Upper lobe of left lung (tissue), 6 donors: ENCODE measurements at regions not wholly inside any gene's neighbourhood (a gene's known extent, or its start where the extent isn't known, plus 50 kb on each side); places are given as distances from the start of the nearest gene placed in this dataset.

Experiments
- ATAC-seq, 2 donors: fragments of 200-7000 bp; cut with Tn5 transposase; one replicate each; pipeline ENCODE4 v1.9.1; 2022; ENCODE audit warnings: mild to moderate bottlenecking in 2 of 2, moderate library complexity in 2 of 2; ENCODE audit not compliant: low FRiP score in 2 of 2
- DNase-seq, 2 donors: peaks; one replicate each; pipeline ENCODE4 v3.0.0-alpha.2; 2019 to 2020
- H3K27ac ChIP-seq, 4 donors: fragments of 200-600 bp; sonication (generic); one replicate each; pipeline ENCODE4 v1.5.1; 2016 to 2019
- H3K27me3 ChIP-seq, 4 donors: fragments of 200-600 bp; sonication (generic); one replicate each; pipeline ENCODE4 v1.5.1; 2017 to 2019
- H3K36me3 ChIP-seq, 4 donors: fragments of 200-600 bp; sonication (generic); one replicate each; pipeline ENCODE4 v1.5.1; 2016 to 2019
- H3K4me1 ChIP-seq, 4 donors: fragments of 200-600 bp; sonication (generic); one replicate each; pipeline ENCODE4 v1.5.1; 2018 to 2019
- H3K4me3 ChIP-seq, 4 donors: fragments of 200-600 bp; sonication (generic); one replicate each; pipeline ENCODE4 v1.5.1; 2017 to 2019; ENCODE audit warnings: mild to moderate bottlenecking in 2 of 4, moderate library complexity in 1 of 4
- H3K9me3 ChIP-seq, 4 donors: fragments of 200-600 bp; sonication (generic); one replicate each; pipeline ENCODE4 v1.5.1; 2018 to 2019
- CTCF ChIP-seq, 6 experiments: fragments of 450-650 bp in 4 of 6; fragments of 200-600 bp in 2 of 6; sonication (generic) in 2 of 6; IDR thresholded peaks; one replicate each; pipeline ENCODE4 v1.5.1; 2016 to 2019; ENCODE audit warnings: antibody characterized with exemption in 6 of 6
- EP300 ChIP-seq, 4 donors: sonication (generic); formaldehyde crosslinking; IDR thresholded peaks; one replicate each; pipeline ENCODE4 v1.5.1; 2017; ENCODE audit warnings: antibody characterized with exemption in 4 of 4, control low read depth in 2 of 4
- POLR2A ChIP-seq, 4 donors: fragments of 450-650 bp; IDR thresholded peaks; one replicate each; pipeline ENCODE4 v1.5.1; 2016 to 2017; ENCODE audit warnings: antibody characterized with exemption in 4 of 4, mild to moderate bottlenecking in 2 of 4
- POLR2AphosphoS5 ChIP-seq, 2 donors: sonication (generic); formaldehyde crosslinking; IDR thresholded peaks; one replicate each; pipeline ENCODE4 v1.5.1; 2017; ENCODE audit warnings: antibody characterized with exemption in 2 of 2
- WGBS, 2 donors: methylation state at CpG; one replicate each; pipeline ENCODE4 v1.1.5; 2017 to 2018; 5-methylcytosine and 5-hydroxymethylcytosine counted together
- donor health status: DM: no; HTN: no; CAD: no; lungs with moderate emphysema.
- donor health status: DM: no; HTN: yes; CAD: no; lungs with severe emphysema.

- no peaks in the 10 kb centered on the region for H3K4me1 ChIP-seq
- 86 to 94% methylated on average over 1 of the region's 1 CpG for WGBS, 2 donors
- H3K9me3 ChIP-seq = no peaks in the 10 kb centered on the region
- DNase-seq = no peak
- H3K27ac ChIP-seq = no peak overlapping the region
- no peaks in the 10 kb centered on the region for H3K36me3 ChIP-seq
- TF ChIP-seq CTCF (IDR thresholded peaks at IDR 0.05) (no peak), EP300 (IDR thresholded peaks at IDR 0.05) (no peak), POLR2A (IDR thresholded peaks at IDR 0.05) (no peak), POLR2AphosphoS5 (IDR thresholded peaks at IDR 0.05) (no peak)
- ATAC-seq = no peak
- H3K4me3 ChIP-seq = no peak overlapping the region
- H3K27me3 ChIP-seq = no peaks in the 10 kb centered on the region
These were observed 133.7 kb downstream of the LINC00237 start for GRCh38 chr20:20972490-20972889.

GRCh38 chr20:20971810-20972209 lies 134.3 kb downstream of the LINC00237 start:
- DNase-seq = no peak
- ATAC-seq = no peak
- Histone ChIP-seq H3K9me3 (no peaks in the 10 kb centered on the region), H3K4me3 (no peak overlapping the region), H3K36me3 (no peaks in the 10 kb centered on the region), H3K27ac (no peak overlapping the region), H3K27me3 (no peaks in the 10 kb centered on the region), H3K4me1 (no peaks in the 10 kb centered on the region)
- TF ChIP-seq EP300 (IDR thresholded peaks at IDR 0.05) (no peak), CTCF (IDR thresholded peaks at IDR 0.05) (no peak), POLR2A (IDR thresholded peaks at IDR 0.05) (no peak), POLR2AphosphoS5 (IDR thresholded peaks at IDR 0.05) (no peak)
- WGBS, 2 donors = 72% methylated on average over 6 of the region's 6 CpGs

DNA sequence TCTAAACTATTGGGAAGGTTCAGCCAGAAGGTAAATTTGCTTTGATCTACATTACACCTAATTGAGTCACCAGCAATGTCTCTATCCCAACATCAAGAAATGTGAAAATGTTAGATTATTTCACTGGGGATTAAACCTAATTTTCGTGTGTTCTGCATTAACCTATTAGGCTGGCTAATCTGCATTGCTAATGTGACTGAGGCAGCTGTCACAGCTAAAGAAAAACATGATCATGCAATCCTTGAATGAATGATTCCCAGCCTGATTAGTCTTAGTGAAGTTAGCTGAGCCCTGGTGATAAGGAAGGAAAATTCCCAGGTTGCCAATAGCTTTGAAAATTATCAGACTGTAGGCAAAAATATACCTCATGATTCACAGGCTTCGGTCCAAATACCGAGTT lies 135.3 kb downstream of the LINC00237 start:
- no peak overlapping the region for H3K27ac ChIP-seq
- no peaks in the 10 kb centered on the region for H3K27me3 ChIP-seq
- ATAC-seq = no peak
- 63 to 69% methylated on average over 3 of the region's 3 CpGs for WGBS, 2 donors
- no peak for DNase-seq
- H3K36me3 ChIP-seq = no peaks in the 10 kb centered on the region
- TF ChIP-seq CTCF (IDR thresholded peaks at IDR 0.05) = no peak
- no peak for TF ChIP-seq POLR2A (IDR thresholded peaks at IDR 0.05)
- no peak for TF ChIP-seq EP300 (IDR thresholded peaks at IDR 0.05)
- no peak for TF ChIP-seq POLR2AphosphoS5 (IDR thresholded peaks at IDR 0.05)
- H3K9me3 ChIP-seq = no peaks in the 10 kb centered on the region
- no peak overlapping the region for H3K4me3 ChIP-seq
- H3K4me1 ChIP-seq = no peaks in the 10 kb centered on the region

- ATAC-seq = no peak
- DNase-seq = no peak
- 64 to 75% methylated on average over 13 of the region's 13 CpGs for WGBS, 2 donors
- H3K27me3 ChIP-seq = no peaks in the 10 kb centered on the region
- no peak overlapping the region for H3K27ac ChIP-seq
- no peaks in the 10 kb centered on the region for H3K36me3 ChIP-seq
- H3K4me3 ChIP-seq = no peak overlapping the region
- TF ChIP-seq POLR2A (IDR thresholded peaks at IDR 0.05) = no peak
- no peak for TF ChIP-seq CTCF (IDR thresholded peaks at IDR 0.05)
- TF ChIP-seq EP300 (IDR thresholded peaks at IDR 0.05) = no peak
- no peak for TF ChIP-seq POLR2AphosphoS5 (IDR thresholded peaks at IDR 0.05)
- H3K4me1 ChIP-seq = no peaks in the 10 kb centered on the region
- no peaks in the 10 kb centered on the region for H3K9me3 ChIP-seq
These were observed 136.4 kb downstream of the LINC00237 start for GRCh38 chr20:20969701-20970280.

DNA sequence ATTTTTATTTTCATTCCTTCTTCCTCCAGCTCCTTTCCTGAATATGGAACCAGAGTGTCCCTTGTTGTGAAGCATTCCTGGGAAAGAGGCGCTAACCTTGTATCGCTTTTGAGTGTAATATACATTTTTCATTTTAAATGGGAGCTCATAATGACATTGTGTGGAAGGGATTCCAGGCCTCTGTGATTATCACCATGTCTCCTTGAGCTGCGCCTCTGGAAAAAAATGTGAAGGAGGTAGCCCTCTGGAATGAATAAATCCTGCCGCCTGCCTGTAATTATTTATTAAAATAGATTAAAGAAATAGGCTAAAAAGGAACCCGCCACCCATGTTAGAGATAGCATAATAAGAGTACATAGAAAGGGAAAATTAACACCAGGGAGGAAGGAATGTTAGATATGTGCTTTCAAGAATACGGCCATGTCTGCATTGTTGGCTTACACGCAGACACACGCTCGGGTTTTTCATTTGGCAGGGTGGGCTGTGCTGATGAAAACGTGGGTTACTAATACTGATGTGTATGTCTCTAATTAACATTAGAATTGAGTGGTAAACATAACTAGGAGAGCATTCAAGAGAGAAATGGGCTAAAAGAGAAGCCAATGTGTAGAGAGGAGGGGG lies 138.5 kb downstream of the LINC00237 start:
- ATAC-seq (no peak), DNase-seq (no peak)
- no peaks in the 10 kb centered on the region for H3K9me3 ChIP-seq
- no peaks in the 10 kb centered on the region for H3K4me1 ChIP-seq
- H3K36me3 ChIP-seq = no peaks in the 10 kb centered on the region
- TF ChIP-seq POLR2AphosphoS5 (IDR thresholded peaks at IDR 0.05) = no peak
- no peak for TF ChIP-seq CTCF (IDR thresholded peaks at IDR 0.05)
- TF ChIP-seq EP300 (IDR thresholded peaks at IDR 0.05) = no peak
- no peak for TF ChIP-seq POLR2A (IDR thresholded peaks at IDR 0.05)
- no peak overlapping the region for H3K27ac ChIP-seq
- no peak overlapping the region for H3K4me3 ChIP-seq
- 76 to 79% methylated on average over 10 of the region's 10 CpGs for WGBS, 2 donors
- no peaks in the 10 kb centered on the region for H3K27me3 ChIP-seq
